ENCODE measurements at regions not wholly inside any gene's neighbourhood (a gene's known extent, or its start where the extent isn't known, plus 50 kb on each side); places are given as distances from the start of the nearest gene placed in this dataset.

DNA sequence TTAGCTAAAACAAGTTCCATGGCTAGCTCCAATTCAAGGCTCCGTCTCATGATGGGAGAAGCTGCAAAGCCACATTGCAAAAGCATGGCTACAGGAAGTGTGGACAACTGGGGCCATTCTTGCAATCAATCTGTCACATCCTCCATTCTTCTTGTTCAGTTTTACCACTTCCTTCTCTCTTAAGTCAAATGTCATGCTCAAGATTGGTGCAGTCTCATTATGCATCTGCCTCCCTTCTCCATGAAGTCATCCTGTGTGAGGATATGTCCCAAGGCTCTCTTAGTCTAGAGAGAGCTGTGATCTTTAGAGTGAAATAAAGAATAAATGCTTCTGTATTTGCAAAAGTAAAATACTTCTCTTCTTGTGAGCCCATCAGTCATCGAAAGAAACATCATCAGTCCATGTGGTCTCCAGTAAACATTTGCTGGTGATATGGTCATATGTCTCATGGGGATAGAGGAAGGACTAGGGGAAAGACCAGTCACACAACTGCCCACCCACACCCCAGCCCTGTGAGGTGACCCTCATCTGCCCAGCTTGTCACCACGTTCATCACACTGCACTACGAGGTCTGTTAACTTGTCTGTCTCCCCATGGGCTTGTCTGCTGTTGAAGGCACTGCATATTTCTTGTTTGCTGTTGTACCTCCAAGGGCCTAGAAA is 303.0 kb downstream of the NUAK1 start:
- no peaks in the 10 kb centered on the region for H3K27me3 ChIP-seq
- TF ChIP-seq, protein P1, sequence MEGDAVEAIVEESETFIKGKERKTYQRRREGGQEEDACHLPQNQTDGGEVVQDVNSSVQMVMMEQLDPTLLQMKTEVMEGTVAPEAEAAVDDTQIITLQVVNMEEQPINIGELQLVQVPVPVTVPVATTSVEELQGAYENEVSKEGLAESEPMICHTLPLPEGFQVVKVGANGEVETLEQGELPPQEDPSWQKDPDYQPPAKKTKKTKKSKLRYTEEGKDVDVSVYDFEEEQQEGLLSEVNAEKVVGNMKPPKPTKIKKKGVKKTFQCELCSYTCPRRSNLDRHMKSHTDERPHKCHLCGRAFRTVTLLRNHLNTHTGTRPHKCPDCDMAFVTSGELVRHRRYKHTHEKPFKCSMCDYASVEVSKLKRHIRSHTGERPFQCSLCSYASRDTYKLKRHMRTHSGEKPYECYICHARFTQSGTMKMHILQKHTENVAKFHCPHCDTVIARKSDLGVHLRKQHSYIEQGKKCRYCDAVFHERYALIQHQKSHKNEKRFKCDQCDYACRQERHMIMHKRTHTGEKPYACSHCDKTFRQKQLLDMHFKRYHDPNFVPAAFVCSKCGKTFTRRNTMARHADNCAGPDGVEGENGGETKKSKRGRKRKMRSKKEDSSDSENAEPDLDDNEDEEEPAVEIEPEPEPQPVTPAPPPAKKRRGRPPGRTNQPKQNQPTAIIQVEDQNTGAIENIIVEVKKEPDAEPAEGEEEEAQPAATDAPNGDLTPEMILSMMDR (IDR thresholded peaks at IDR 0.05): no peak
- TF ChIP-seq POLR2A (IDR thresholded peaks at IDR 0.05): no peak
- TF ChIP-seq EP300 (IDR thresholded peaks at IDR 0.05): no peak
- no peak overlapping the region for H3K27ac ChIP-seq
- 94 to 95% (median 95%) methylated on average over 4 of the region's 4 CpGs for WGBS, 3 donors
- H3K9me3 ChIP-seq: no peaks in the 10 kb centered on the region
- no peaks in the 10 kb centered on the region for H3K4me1 ChIP-seq (ENCODE audit: insufficient read depth)
- no peak for DNase-seq
- no peaks in the 10 kb centered on the region for H3K36me3 ChIP-seq
- intact Hi-C loops (cut with DNase I): no loop called here
- H3K4me3 ChIP-seq: no peak overlapping the region

- intact Hi-C loops (cut with DNase I): no loop called here
Observed at GRCh38 chr12:105836242-105836622, 302.5 kb downstream of the NUAK1 start.

GRCh38 chr12:105839629-105840127 is 299.1 kb downstream of the NUAK1 start:
- H3K4me3 ChIP-seq: no peak overlapping the region
- no peaks in the 10 kb centered on the region for H3K9me3 ChIP-seq
- H3K4me1 ChIP-seq (ENCODE audit: insufficient read depth): no peaks in the 10 kb centered on the region
- H3K27ac ChIP-seq: no peak overlapping the region
- no peaks in the 10 kb centered on the region for H3K27me3 ChIP-seq
- H3K36me3 ChIP-seq: no peaks in the 10 kb centered on the region
- intact Hi-C loops (cut with DNase I): loop anchor here in 1 of 4 donors (10.0 kb wide), 1 partner anchor 115 kb away; no protein-coding TSS in a partner anchor
- no peak for DNase-seq
- TF ChIP-seq, protein P1 (IDR thresholded peaks at IDR 0.05): no peak
- no peak for TF ChIP-seq EP300 (IDR thresholded peaks at IDR 0.05)
- WGBS, 3 donors: 80 to 83% (median 80%) methylated on average over 4 of the region's 4 CpGs

More at GRCh38 chr12:105836242-105836622, 302.5 kb downstream of the NUAK1 start:
- Histone ChIP-seq H3K4me3 (no peak overlapping the region), H3K27me3 (no peaks in the 10 kb centered on the region), H3K4me1 (ENCODE audit: insufficient read depth) (no peaks in the 10 kb centered on the region), H3K9me3 (no peaks in the 10 kb centered on the region), H3K27ac (no peak overlapping the region), H3K36me3 (no peaks in the 10 kb centered on the region)
- TF ChIP-seq EP300 (IDR thresholded peaks at IDR 0.05): no peak
- TF ChIP-seq POLR2A (IDR thresholded peaks at IDR 0.05): no peak
- TF ChIP-seq, protein P1 (IDR thresholded peaks at IDR 0.05): no peak
- WGBS, 3 donors: 81 to 92% (median 91%) methylated on average over 2 of the region's 2 CpGs
- no peak for DNase-seq

- 75 to 83% (median 79%) methylated on average over 4 of the region's 4 CpGs for WGBS, 3 donors
- Histone ChIP-seq H3K27ac (no peak overlapping the region), H3K9me3 (no peaks in the 10 kb centered on the region), H3K4me3 (no peak overlapping the region), H3K4me1 (ENCODE audit: insufficient read depth) (no peaks in the 10 kb centered on the region), H3K36me3 (no peaks in the 10 kb centered on the region), H3K27me3 (no peaks in the 10 kb centered on the region)
- no peak for DNase-seq
- intact Hi-C loops (cut with DNase I): loop anchor here in 1 of 4 donors (10.0 kb wide), 1 partner anchor 114 kb away; no protein-coding TSS in a partner anchor
- TF ChIP-seq, protein P1 (IDR thresholded peaks at IDR 0.05): no peak
Observed at GRCh38 chr12:105840384-105840783, 298.4 kb downstream of the NUAK1 start.

Data from ovary (tissue), 7 donors.